Naive thymus-derived CD8-positive, alpha-beta T cell (primary cell): ENCODE measurements at regions not wholly inside any gene's neighbourhood (a gene's known extent, or its start where the extent isn't known, plus 50 kb on each side); places are given as distances from the start of the nearest gene placed in this dataset.

Experiments used
- ATAC-seq, 2 donors: fragments of 150-1000 bp; cut with Tn5 transposase in 1 of 2; sonication (Bioruptor Pico), chemical (Tn5 transposase) in 1 of 2; 1 replicate in 1 of 2; 2 replicates in 1 of 2; pipeline ENCODE4 v1.10.0; 2021; ENCODE audit warnings: mild to moderate bottlenecking in 2 of 2, moderate library complexity in 2 of 2
- POLR2A ChIA-PET: fragments of 350-600 bp; sonication (Branson Sonifier 250); formaldehyde crosslinking; loops from one replicate; lab custom pipeline; 2021; ENCODE audit warnings: antibody characterized with exemption; lab: Charles Lee
- DNase-seq, 10 donors: peaks; one replicate each; pipeline versions ENCODE4 v3.0.0 to v3.0.0-alpha.2; 2020 to 2022
- H3K27ac Mint-ChIP-seq, 10 donors: one replicate each; pipeline ENCODE4 v1.8.0; 2020 to 2022; ENCODE audit warnings: mild to moderate bottlenecking in 10 of 10, mixed read lengths in 10 of 10, moderate library complexity in 4 of 10, inconsistent platforms in 1 of 10
- H3K27me3 Mint-ChIP-seq, 5 donors: one replicate each; pipeline ENCODE4 v1.8.0; 2021 to 2022; ENCODE audit warnings: mixed read lengths in 5 of 5
- H3K36me3 Mint-ChIP-seq, 3 donors: one replicate each; pipeline ENCODE4 v1.8.0; 2020 to 2022; ENCODE audit warnings: mixed read lengths in 3 of 3, mild to moderate bottlenecking in 2 of 3, inconsistent platforms in 1 of 3
- H3K4me1 Mint-ChIP-seq, 4 donors: one replicate each; pipeline ENCODE4 v1.8.0; 2021 to 2022; ENCODE audit warnings: mixed read lengths in 4 of 4
- H3K4me3 Mint-ChIP-seq, 10 donors: one replicate each; pipeline ENCODE4 v1.8.0; 2020 to 2022; ENCODE audit warnings: mild to moderate bottlenecking in 10 of 10, mixed read lengths in 10 of 10, moderate library complexity in 6 of 10, inconsistent platforms in 1 of 10
- H3K9me3 Mint-ChIP-seq, 9 donors: one replicate each; pipeline ENCODE4 v1.8.0; 2020 to 2022; ENCODE audit warnings: mixed read lengths in 9 of 9, mild to moderate bottlenecking in 3 of 9, inconsistent platforms in 1 of 9, moderate library complexity in 1 of 9

DNA sequence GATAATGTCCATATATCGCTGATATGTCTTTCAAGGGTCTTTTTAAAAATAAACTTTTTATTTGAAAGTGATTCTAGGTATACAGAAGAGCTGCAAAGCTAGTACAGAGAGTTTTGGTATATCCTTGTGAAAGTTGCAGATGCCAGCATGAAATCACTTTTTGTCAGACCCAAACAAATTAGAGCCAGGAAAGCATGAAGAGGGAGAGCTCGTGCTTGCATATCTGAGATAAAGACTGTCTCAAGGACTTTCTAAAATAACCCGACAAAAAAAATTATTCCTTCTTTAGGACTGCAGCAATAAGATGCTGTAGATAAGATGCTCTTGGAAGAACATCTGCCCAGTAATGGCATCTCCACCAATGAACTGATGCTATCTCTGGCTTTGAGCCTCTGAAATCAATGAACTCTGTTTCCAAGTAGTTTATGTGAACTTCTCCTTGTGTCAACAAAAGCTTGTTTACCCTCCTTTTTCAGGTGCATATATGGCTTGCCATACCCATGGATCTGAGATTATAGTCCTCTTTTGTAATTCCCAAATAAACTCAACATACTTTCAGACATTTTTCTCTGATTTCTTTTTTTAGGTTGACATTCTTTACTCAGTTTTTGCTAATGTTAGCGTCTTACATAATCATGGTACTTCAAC lies 774.6 kb upstream of the FAM98A start:
- ATAC-seq, result no peak

DNA sequence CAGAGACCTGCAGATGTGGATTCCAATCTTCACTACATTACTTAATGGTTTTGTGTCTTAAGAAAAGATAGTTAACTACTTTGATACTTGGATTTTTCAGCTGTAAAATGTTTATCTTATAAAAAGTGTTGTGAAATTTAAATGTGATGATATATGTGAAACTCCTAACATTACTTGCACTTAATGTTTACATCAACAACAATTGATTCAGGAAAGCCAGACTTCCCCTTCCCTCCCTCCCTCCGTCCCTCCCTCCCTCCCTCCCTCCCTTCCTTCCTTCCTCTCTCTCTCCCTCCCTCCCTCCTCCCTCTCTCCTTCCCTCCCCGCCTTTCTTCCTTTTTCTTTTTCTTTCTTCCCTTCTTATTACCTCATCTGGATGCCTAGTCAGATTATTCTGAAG lies 773.9 kb upstream of the FAM98A start:
- H3K4me1 Mint-ChIP-seq, result no peaks in the 10 kb centered on the region
- no peaks in the 10 kb centered on the region for H3K27me3 Mint-ChIP-seq
- H3K4me3 Mint-ChIP-seq, result no peak overlapping the region

More for the DNA sequence above, 774.6 kb upstream of the FAM98A start:
- no peaks in the 10 kb centered on the region for H3K27me3 Mint-ChIP-seq
- no peak for DNase-seq
- POLR2A ChIA-PET, result no interaction called here
- H3K27ac Mint-ChIP-seq, result no peak overlapping the region
- peaks cover 0 to 11% (median 3%) of the 10 kb centered on the region in 9 donors for H3K9me3 Mint-ChIP-seq
- no peaks in the 10 kb centered on the region for H3K36me3 Mint-ChIP-seq
- no peak overlapping the region for H3K4me3 Mint-ChIP-seq
- no peaks in the 10 kb centered on the region for H3K4me1 Mint-ChIP-seq

DNA sequence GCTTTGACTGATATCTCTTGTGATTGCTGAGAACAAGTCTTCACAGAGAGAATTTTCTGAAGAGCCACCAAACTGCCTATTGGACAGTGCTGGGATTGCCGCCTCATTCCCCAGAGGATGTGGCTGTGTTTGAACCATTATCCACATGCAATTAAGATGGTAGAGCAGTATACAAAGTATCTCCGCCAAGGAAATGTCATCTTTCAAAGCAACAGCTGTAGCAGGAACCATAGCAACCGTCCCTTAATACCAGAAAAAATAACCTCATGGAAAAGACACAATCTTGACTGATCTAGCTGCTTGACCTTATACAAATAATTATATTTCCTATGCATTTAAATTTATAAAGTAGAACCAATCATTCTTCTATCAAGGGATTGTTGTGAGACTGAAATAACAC lies 772.6 kb upstream of the FAM98A start:
- ATAC-seq, result no peak
- no peak overlapping the region for H3K4me3 Mint-ChIP-seq
- no peaks in the 10 kb centered on the region for H3K4me1 Mint-ChIP-seq

More for the DNA sequence above, 773.9 kb upstream of the FAM98A start:
- H3K27ac Mint-ChIP-seq, result no peak overlapping the region
- H3K36me3 Mint-ChIP-seq, result no peaks in the 10 kb centered on the region
- peaks cover 0 to 17% (median 3%) of the 10 kb centered on the region in 9 donors for H3K9me3 Mint-ChIP-seq
- DNase-seq (no peak), ATAC-seq (no peak)
- POLR2A ChIA-PET, result no interaction called here

DNA sequence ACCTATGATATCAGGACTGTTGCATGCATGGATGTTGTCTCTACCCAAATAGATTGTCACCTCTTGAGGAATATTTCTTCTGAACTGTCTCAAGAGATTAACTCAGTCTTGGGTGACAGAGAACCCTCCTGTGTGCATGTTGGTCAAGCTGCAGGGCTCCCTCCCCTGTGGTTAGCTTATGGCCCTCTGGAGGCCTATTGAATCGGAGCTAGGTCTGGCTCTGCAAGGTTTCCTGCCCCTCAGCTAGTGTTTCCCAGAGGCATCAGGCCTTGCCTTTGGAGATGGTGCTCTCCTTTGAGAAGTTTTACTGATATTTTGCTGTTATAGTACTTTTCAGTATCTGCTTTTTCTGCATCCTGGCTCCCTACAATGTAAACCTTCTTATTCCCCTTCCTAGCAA lies 769.2 kb upstream of the FAM98A start:
- DNase-seq (no peak), ATAC-seq (no peak)
- Mint-ChIP-seq H3K27me3 (no peaks in the 10 kb centered on the region), H3K36me3 (no peaks in the 10 kb centered on the region), H3K9me3 (peaks cover 0 to 17% (median 0%) of the 10 kb centered on the region in 9 donors), H3K27ac (peak overlapping the region in 1 of 10 donors; percentile 3), H3K4me1 (no peaks in the 10 kb centered on the region), H3K4me3 (no peak overlapping the region)
- POLR2A ChIA-PET, result no interaction called here

More for the DNA sequence above, 772.6 kb upstream of the FAM98A start:
- POLR2A ChIA-PET, result no interaction called here
- no peak for DNase-seq
- no peak overlapping the region for H3K27ac Mint-ChIP-seq
- H3K9me3 Mint-ChIP-seq, result peaks cover 0 to 17% (median 0%) of the 10 kb centered on the region in 9 donors
- H3K27me3 Mint-ChIP-seq, result no peaks in the 10 kb centered on the region
- H3K36me3 Mint-ChIP-seq, result no peaks in the 10 kb centered on the region

DNA sequence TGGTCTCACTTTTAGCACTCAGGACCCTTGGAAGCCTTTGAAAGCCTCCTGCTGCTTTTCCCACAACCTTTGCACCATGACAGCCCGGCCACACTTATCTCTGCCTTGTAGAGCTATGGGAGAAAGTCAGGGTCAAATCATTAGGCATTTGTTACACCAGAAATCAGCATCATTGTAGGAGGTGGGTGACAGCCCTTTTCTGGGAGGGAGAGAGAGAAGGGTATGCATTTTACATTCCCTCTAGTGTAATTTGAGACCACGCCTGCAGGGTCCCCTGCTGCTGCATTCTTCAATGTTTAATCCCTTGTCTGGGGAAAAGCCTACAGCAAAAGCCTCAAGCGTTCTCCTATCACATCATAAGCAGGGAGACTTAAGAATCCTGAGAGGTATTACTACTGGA lies 766.8 kb upstream of the FAM98A start:
- H3K4me1 Mint-ChIP-seq, result no peaks in the 10 kb centered on the region
- H3K4me3 Mint-ChIP-seq, result no peak overlapping the region
- H3K9me3 Mint-ChIP-seq, result peaks cover 0 to 17% (median 0%) of the 10 kb centered on the region in 9 donors
- POLR2A ChIA-PET, result no interaction called here
- no peak for ATAC-seq
- H3K36me3 Mint-ChIP-seq, result no peaks in the 10 kb centered on the region
- H3K27me3 Mint-ChIP-seq, result no peaks in the 10 kb centered on the region
- no peak overlapping the region for H3K27ac Mint-ChIP-seq
- DNase-seq, result no peak

DNA sequence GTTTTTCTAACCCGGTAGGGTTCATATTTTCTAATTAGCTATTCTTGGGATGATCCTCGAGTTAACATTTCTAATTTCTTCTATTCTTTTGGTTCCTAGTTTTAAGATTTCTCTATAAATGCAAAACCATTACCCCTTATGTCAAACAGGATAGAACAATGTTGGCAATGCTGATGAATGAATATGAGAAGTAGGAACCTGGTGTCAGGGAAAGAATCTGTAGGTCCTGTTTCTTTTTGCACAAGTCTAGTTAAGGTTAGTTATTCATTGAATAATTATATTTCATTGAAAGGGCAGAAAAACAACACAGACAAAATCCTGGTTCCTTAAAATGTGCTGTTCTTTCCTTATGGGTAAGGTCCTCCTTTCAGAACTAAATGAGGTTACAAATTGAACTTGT lies 766.4 kb upstream of the FAM98A start:
- Mint-ChIP-seq H3K27ac (no peak overlapping the region), H3K36me3 (no peaks in the 10 kb centered on the region), H3K4me1 (no peaks in the 10 kb centered on the region), H3K9me3 (peaks cover 0 to 17% (median 0%) of the 10 kb centered on the region in 9 donors), H3K4me3 (no peak overlapping the region), H3K27me3 (no peaks in the 10 kb centered on the region)
- no peak for ATAC-seq
- DNase-seq, result no peak
- POLR2A ChIA-PET, result no interaction called here

DNA sequence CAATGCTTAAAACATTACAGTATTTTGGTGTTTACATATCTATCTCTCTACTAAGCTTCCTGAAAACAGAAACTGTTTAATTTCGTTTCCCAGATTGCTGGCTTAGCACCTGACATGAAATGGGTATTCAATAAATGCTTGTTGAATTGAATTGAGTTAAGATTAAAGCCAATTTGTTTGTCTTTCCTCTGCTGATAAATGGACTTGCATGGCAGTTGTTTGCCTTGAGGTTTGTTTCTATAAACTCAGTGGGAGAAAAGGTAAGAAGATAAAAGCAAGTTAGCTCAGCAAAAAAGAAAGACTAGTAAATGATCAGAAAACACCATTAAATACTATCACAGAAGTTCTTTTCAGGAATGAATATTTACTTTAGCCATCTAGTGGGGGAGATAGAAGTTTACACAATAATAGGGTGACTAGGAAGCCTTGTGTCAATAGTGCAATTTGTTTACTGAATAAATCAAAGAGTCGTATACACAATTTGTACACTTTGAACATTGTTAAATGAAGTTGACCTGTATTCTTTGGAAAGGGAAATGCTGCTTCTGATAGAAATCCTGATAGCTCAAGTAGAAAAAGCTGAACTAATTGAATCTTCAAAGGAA lies 754.5 kb upstream of the FAM98A start:
- H3K27ac Mint-ChIP-seq, result no peak overlapping the region
- H3K4me1 Mint-ChIP-seq, result peaks cover 0 to 2% (median 0%) of the 10 kb centered on the region in 4 donors
- no peak overlapping the region for H3K4me3 Mint-ChIP-seq
- ATAC-seq (no peak), DNase-seq (no peak)
- no peaks in the 10 kb centered on the region for H3K36me3 Mint-ChIP-seq
- H3K9me3 Mint-ChIP-seq, result peaks cover 0 to 10% (median 1%) of the 10 kb centered on the region in 9 donors
- no peaks in the 10 kb centered on the region for H3K27me3 Mint-ChIP-seq
- POLR2A ChIA-PET, result no interaction called here

DNA sequence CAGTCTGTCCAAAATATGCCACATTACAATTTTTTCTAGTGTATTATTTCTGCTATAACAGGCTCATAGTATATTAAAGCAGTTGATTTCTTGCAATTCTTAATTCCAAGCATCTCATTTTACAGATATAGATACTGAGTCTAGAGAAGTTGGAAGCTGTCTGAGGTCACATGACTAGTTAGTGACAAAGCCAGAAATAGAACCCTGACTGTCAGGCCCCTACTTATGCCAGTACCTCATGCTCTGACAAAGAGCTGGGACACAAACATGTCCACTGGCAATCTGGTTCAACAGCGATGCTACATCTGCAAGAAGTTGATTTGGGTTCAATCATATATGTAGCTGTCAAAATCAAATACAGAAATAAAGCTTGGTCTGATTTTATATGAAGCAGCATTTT lies 750.4 kb upstream of the FAM98A start:
- peaks cover 0 to 18% (median 1%) of the 10 kb centered on the region in 9 donors for H3K9me3 Mint-ChIP-seq
- no peak for DNase-seq
- POLR2A ChIA-PET, result no interaction called here

DNA sequence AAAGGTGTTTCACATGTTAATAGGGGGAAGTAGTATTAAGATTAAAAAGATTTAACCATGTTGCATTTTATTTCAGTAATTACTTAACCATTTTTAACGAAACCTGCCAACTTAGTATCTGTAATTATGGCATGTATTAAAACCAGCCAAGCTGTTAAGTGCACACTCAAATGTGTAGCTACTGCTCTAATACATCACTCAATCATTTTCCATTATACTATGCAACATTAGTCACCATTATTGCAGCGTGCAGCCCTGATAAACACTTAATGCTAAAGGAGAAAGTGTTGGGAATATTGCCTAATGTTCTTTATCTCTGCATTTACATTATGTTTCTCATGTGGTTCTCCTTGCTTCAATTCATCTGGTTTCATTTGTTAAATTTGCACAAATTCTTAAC lies 745.9 kb upstream of the FAM98A start:
- POLR2A ChIA-PET, result no interaction called here
- no peak for DNase-seq
- Mint-ChIP-seq H3K36me3 (no peaks in the 10 kb centered on the region), H3K27ac (no peak overlapping the region), H3K27me3 (no peaks in the 10 kb centered on the region), H3K9me3 (peaks cover 0 to 18% (median 2%) of the 10 kb centered on the region in 9 donors), H3K4me3 (no peak overlapping the region), H3K4me1 (no peaks in the 10 kb centered on the region)
- no peak for ATAC-seq

More for the DNA sequence above, 750.4 kb upstream of the FAM98A start:
- no peak for ATAC-seq
- Mint-ChIP-seq H3K27ac (no peak overlapping the region), H3K36me3 (no peaks in the 10 kb centered on the region), H3K4me3 (no peak overlapping the region), H3K4me1 (no peaks in the 10 kb centered on the region), H3K27me3 (no peaks in the 10 kb centered on the region)

DNA sequence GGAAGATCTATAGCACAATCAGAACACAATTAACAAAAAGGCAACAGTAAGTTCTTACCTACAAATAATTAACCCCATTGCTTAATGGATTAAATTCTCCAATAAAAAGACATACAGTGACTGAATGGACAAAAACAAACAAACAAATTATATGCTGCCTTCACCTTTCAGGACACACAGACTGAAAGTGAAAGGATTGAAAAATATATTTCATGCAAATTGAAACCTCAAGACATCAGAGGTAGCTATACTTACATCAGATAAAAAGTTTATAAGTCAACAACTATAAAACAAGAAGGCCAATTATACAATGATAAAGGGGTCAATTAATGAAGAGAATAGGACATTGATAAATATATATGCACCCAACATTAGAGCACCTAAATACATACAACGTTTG lies 741.2 kb upstream of the FAM98A start:
- H3K4me3 Mint-ChIP-seq, result no peak overlapping the region
- H3K27me3 Mint-ChIP-seq, result no peaks in the 10 kb centered on the region
- peaks cover 0 to 20% (median 0%) of the 10 kb centered on the region in 9 donors for H3K9me3 Mint-ChIP-seq
- no peak for ATAC-seq
- H3K36me3 Mint-ChIP-seq, result no peaks in the 10 kb centered on the region
- no peak overlapping the region for H3K27ac Mint-ChIP-seq
- no peaks in the 10 kb centered on the region for H3K4me1 Mint-ChIP-seq
- DNase-seq, result no peak
- POLR2A ChIA-PET, result no interaction called here

DNA sequence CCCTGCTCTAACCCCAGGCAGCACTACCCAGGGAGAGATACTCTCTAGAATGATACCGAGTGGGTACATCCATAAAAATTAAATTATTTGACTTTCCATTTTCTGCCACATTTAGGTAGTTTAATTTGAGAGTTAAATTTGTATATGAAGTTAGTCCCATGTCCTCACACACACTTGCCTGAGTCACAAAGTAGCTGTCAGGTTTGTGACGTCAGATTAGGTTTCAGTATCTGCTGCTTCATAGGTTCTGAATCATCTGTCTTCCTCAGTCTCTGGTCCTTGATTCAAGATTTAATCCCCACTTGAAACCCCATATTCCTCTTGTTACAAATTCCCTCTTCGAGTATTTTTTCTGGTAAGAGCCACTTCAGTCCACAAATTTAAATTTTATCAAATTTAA lies 738.6 kb upstream of the FAM98A start:
- no peak for DNase-seq
- Mint-ChIP-seq H3K9me3 (peaks cover 0 to 23% (median 0%) of the 10 kb centered on the region in 9 donors), H3K4me3 (no peak overlapping the region), H3K36me3 (no peaks in the 10 kb centered on the region), H3K27ac (no peak overlapping the region), H3K27me3 (no peaks in the 10 kb centered on the region), H3K4me1 (no peaks in the 10 kb centered on the region)
- POLR2A ChIA-PET, result no interaction called here
- ATAC-seq, result no peak

DNA sequence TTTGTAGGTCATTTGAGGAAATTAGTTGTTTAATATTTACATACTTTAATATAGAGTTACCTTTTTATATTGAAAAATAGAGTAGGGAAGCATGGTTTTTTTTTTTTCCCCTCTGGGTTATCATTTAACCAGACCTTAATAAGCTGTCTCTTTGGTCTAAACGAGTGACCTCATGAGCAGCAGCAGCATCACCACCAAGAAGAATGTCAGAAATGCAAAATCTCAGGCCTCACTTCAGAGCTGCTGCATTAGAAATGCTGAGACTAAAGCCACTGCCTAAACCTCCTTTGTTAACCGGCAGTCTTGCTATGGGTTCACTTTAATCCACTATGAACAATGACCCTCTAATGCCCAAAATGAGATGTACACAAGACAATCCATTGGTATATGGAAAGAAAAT lies 733.7 kb upstream of the FAM98A start:
- no peak for ATAC-seq
- H3K4me1 Mint-ChIP-seq, result no peaks in the 10 kb centered on the region
- no peaks in the 10 kb centered on the region for H3K36me3 Mint-ChIP-seq
- H3K9me3 Mint-ChIP-seq, result peaks cover 0 to 16% (median 0%) of the 10 kb centered on the region in 9 donors
- DNase-seq, result no peak
- no peaks in the 10 kb centered on the region for H3K27me3 Mint-ChIP-seq
- POLR2A ChIA-PET, result no interaction called here
- H3K4me3 Mint-ChIP-seq, result no peak overlapping the region
- no peak overlapping the region for H3K27ac Mint-ChIP-seq

DNA sequence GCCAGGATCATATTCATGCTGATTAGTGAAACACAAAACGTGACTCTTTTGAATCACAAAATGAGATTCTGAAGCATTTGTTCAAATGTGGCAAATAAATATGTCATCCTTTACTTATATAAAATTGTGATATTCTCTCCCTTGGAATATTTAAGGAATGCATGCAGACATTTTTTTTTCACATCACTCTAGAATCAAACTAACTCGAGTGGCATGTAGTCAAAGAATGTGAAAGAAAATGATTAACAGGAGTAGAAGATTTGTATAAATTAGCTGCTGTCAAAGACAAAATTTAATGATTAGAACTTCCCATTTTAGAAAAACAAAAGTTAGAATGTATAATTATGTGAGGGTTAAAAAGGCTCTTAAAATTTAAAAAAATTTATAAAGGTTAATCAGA lies 721.0 kb upstream of the FAM98A start:
- DNase-seq, result no peak
- POLR2A ChIA-PET, result no interaction called here
- H3K4me3 Mint-ChIP-seq, result no peak overlapping the region

DNA sequence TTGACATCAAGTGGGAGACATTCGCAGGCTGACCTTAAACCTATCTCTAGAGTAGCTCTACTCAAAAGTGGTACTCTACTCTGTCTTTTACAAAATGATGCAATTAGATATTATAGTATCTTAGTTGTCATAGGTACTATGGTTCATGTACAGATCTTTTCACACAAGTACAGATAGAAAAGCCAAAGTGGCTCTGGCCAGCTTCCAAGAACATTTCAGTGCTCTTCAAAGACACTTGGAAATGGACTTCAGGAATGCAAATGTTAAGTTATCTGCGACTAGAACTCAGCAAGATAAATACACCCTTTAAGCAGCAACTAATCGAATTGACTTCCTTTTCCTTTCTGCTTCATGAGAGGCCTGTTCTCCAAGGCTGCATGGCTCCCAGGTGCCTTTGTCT lies 718.7 kb upstream of the FAM98A start:
- H3K4me1 Mint-ChIP-seq, result no peaks in the 10 kb centered on the region
- H3K27me3 Mint-ChIP-seq, result no peaks in the 10 kb centered on the region
- no peak for ATAC-seq
- POLR2A ChIA-PET, result no interaction called here
- peaks cover 0 to 16% (median 4%) of the 10 kb centered on the region in 9 donors for H3K9me3 Mint-ChIP-seq
- no peaks in the 10 kb centered on the region for H3K36me3 Mint-ChIP-seq
- DNase-seq, result no peak
- H3K27ac Mint-ChIP-seq, result no peak overlapping the region
- no peak overlapping the region for H3K4me3 Mint-ChIP-seq

More for the DNA sequence above, 721.0 kb upstream of the FAM98A start:
- ATAC-seq, result no peak
- no peak overlapping the region for H3K27ac Mint-ChIP-seq
- no peaks in the 10 kb centered on the region for H3K4me1 Mint-ChIP-seq
- H3K36me3 Mint-ChIP-seq, result no peaks in the 10 kb centered on the region
- H3K9me3 Mint-ChIP-seq, result peaks cover 0 to 13% (median 2%) of the 10 kb centered on the region in 9 donors
- H3K27me3 Mint-ChIP-seq, result no peaks in the 10 kb centered on the region
